Endothelial cell of umbilical vein (primary cell): ENCODE measurements at regions not wholly inside any gene's neighbourhood (a gene's known extent, or its start where the extent isn't known, plus 50 kb on each side); places are given as distances from the start of the nearest gene placed in this dataset.

Experiments used
- BruUV-seq: library from RNA; stranded (reverse); fragments of 400-500 nt; replicated peaks from 2 replicates; lab custom pipeline; 2021; lab: Mats Ljungman, UMichigan
- CTCF ChIA-PET: fragments of 300-600, 350-600 bp; sonication (Branson Sonifier 250); formaldehyde crosslinking; loops from one replicate; lab custom pipeline; 2021; ENCODE audit warnings: antibody characterized with exemption, inconsistent platforms; lab: Charles Lee
- POLR2A ChIA-PET: fragments of 300-600, 350-600 bp; sonication (Branson Sonifier 250); formaldehyde crosslinking; loops from one replicate; lab custom pipeline; 2021; ENCODE audit warnings: antibody characterized with exemption, inconsistent platforms; lab: Charles Lee
- DNase-seq: peaks from one replicate; pipeline ENCODE4 v3.0.0-alpha.2; 2011; ENCODE audit warnings: low read depth, low spot score
- FAIRE-seq: peaks from 2 replicates; lab custom pipeline; 2011; peaks lifted over from hg19 to GRCh38; lab: Jason Lieb, UNC
- H2AFZ ChIP-seq: 2 replicates; pipeline ENCODE4 v1.6.0; 2012; ENCODE audit warnings: low read depth, low read length, control low read depth, inconsistent platforms
- H3K27ac ChIP-seq: 2 replicates; pipeline ENCODE4 v1.5.1; 2011; ENCODE audit warnings: low read depth, mild to moderate bottlenecking, control low read depth, low read length, moderate library complexity; ENCODE audit not compliant: insufficient read depth
- H3K27me3 ChIP-seq, 2 experiments: 2 replicates each; pipeline versions ENCODE4 v1.6.0 to v1.6.1; 2011; ENCODE audit warnings: low read length in 2 of 2, mixed read lengths in 1 of 2; ENCODE audit not compliant: control insufficient read depth in 2 of 2, insufficient read depth in 2 of 2
- H3K36me3 ChIP-seq, 2 experiments: 2 replicates in 1 of 2; 3 replicates in 1 of 2; pipeline ENCODE4 v1.5.1; 2011; ENCODE audit warnings: low read length in 2 of 2, mild to moderate bottlenecking in 1 of 2, moderate library complexity in 1 of 2; ENCODE audit not compliant: control insufficient read depth in 2 of 2, insufficient read depth in 2 of 2; ENCODE audit errors: extremely low read depth in 1 of 2
- H3K4me1 ChIP-seq: 3 replicates; pipeline ENCODE4 v1.5.1; 2011; ENCODE audit warnings: mild to moderate bottlenecking, low read length; ENCODE audit not compliant: control insufficient read depth, insufficient read depth; ENCODE audit errors: extremely low read depth
- H3K4me2 ChIP-seq: 2 replicates; pipeline ENCODE4 v1.6.1; 2011; ENCODE audit warnings: low read length, control low read depth, mixed read lengths; ENCODE audit not compliant: insufficient read depth
- H3K4me3 ChIP-seq, 3 experiments: fragments of 200-600 bp in 1 of 3; sonication (generic), shearing (Covaris generic) in 1 of 3; replicated peaks in 1 of 3; 2 replicates each; pipeline ENCODE4 v1.5.1; 2011 to 2016; ENCODE audit warnings: control low read depth in 3 of 3, low read length in 3 of 3, mild to moderate bottlenecking in 2 of 3, inconsistent platforms in 1 of 3, low read depth in 1 of 3, moderate library complexity in 1 of 3; ENCODE audit not compliant: insufficient read depth in 1 of 3
- H3K79me2 ChIP-seq: 2 replicates; pipeline ENCODE4 v1.6.0; 2012; ENCODE audit warnings: low read length, inconsistent platforms; ENCODE audit not compliant: control insufficient read depth, insufficient read depth
- H3K9ac ChIP-seq: replicated peaks from 2 replicates; pipeline ENCODE3; 2011; ENCODE audit warnings: low read length, control low read depth; ENCODE audit not compliant: insufficient read depth; ENCODE audit errors: extremely low read depth
- H3K9me1 ChIP-seq: replicated peaks from 3 replicates; pipeline ENCODE4 v1.6.0; 2011; ENCODE audit warnings: mild to moderate bottlenecking, low read length; ENCODE audit not compliant: control insufficient read depth, insufficient read depth; ENCODE audit errors: extremely low read depth
- H3K9me3 ChIP-seq: replicated peaks from 2 replicates; pipeline ENCODE4 v1.5.1; 2012; ENCODE audit warnings: low read length, inconsistent platforms; ENCODE audit not compliant: control insufficient read depth, insufficient read depth
- H4K20me1 ChIP-seq: replicated peaks from 2 replicates; pipeline ENCODE3; 2011; ENCODE audit warnings: mild to moderate bottlenecking, low read length; ENCODE audit not compliant: control insufficient read depth, insufficient read depth; ENCODE audit errors: extremely low read depth
- CTCF ChIP-seq, 2 donors: IDR thresholded peaks; 1 replicate in 1 of 2; 2 replicates in 1 of 2; pipeline ENCODE4 v1.5.1; 2011; ENCODE audit warnings: low read length in 2 of 2, mild to moderate bottlenecking in 2 of 2, moderate library complexity in 2 of 2, control low read depth in 1 of 2, inconsistent platforms in 1 of 2, low read depth in 1 of 2; ENCODE audit not compliant: insufficient read depth in 1 of 2; ENCODE audit errors: extremely low read depth in 1 of 2
- EZH2 ChIP-seq: IDR thresholded peaks from 2 replicates; pipeline ENCODE4 v1.6.1; 2012; ENCODE audit warnings: borderline replicate concordance, low read depth, mild to moderate bottlenecking, moderate library complexity, low read length, inconsistent platforms; ENCODE audit not compliant: severe bottlenecking
- FOS ChIP-seq: IDR thresholded peaks from 2 replicates; pipeline ENCODE4 v1.6.1; 2011; ENCODE audit warnings: mild to moderate bottlenecking, low read length, moderate library complexity, borderline replicate concordance; ENCODE audit not compliant: insufficient read depth
- GATA2 ChIP-seq: IDR thresholded peaks from 2 replicates; pipeline ENCODE4 v1.7.0; 2011; ENCODE audit warnings: low read depth, mild to moderate bottlenecking, moderate library complexity, mixed read lengths, low read length; ENCODE audit not compliant: insufficient read length, insufficient read depth
- JUN ChIP-seq: IDR thresholded peaks from 2 replicates; pipeline ENCODE4 v1.6.1; 2011; ENCODE audit warnings: borderline replicate concordance, low read depth; ENCODE audit not compliant: insufficient read length, insufficient read depth
- MYC ChIP-seq: IDR thresholded peaks from one replicate; pipeline ENCODE4 v1.6.1; 2011; ENCODE audit warnings: mild to moderate bottlenecking, low read depth, low read length
- POLR2A ChIP-seq: IDR thresholded peaks from 2 replicates; pipeline ENCODE4 v1.6.1; 2012; ENCODE audit warnings: low read depth, mild to moderate bottlenecking, control low read depth, low read length
- POLR2AphosphoS5 ChIP-seq: IDR thresholded peaks from 2 replicates; pipeline ENCODE4 v1.6.1; 2012; ENCODE audit warnings: low read depth, mild to moderate bottlenecking, control low read depth, low read length, moderate library complexity; ENCODE audit not compliant: insufficient read depth
- dilution Hi-C: fragments of 300-500 bp; cut with MboI; formaldehyde crosslinking; loops from one replicate; pipeline ENCODE4 v1.15.0; 2019; ENCODE audit warnings: low sequenced_read_pairs; ENCODE audit not compliant: extremely low pct_ligation_motif_present
- intact Hi-C: fragments of 100-400 bp; cut with micrococcal nuclease; formaldehyde crosslinking; loops from one replicate; pipeline ENCODE4 v1.10.0; 2022
- TF ChIP-seq, protein P1 (sequence below): IDR thresholded peaks from 2 replicates; pipeline ENCODE4 v1.6.1; 2011; ENCODE audit not compliant: insufficient read depth, insufficient read length

- no peak overlapping the region for H3K9ac ChIP-seq
- no peaks in the 10 kb centered on the region for H4K20me1 ChIP-seq
- CTCF ChIA-PET: no interaction called here
- H2AFZ ChIP-seq: no peak overlapping the region
- H3K4me3 ChIP-seq: no peak overlapping the region
- dilution Hi-C loops (no loop called here), intact Hi-C loops (no loop called here)
- H3K36me3 ChIP-seq: no peaks in the 10 kb centered on the region
- BruUV-seq: no TSS peak
- POLR2A ChIA-PET: no interaction called here
- no peaks in the 10 kb centered on the region for H3K9me3 ChIP-seq
- H3K27ac ChIP-seq: no peak overlapping the region
- H3K79me2 ChIP-seq: no peaks in the 10 kb centered on the region
- H3K4me2 ChIP-seq: no peak overlapping the region
- no peaks in the 10 kb centered on the region for H3K4me1 ChIP-seq
- TF ChIP-seq, protein P1, sequence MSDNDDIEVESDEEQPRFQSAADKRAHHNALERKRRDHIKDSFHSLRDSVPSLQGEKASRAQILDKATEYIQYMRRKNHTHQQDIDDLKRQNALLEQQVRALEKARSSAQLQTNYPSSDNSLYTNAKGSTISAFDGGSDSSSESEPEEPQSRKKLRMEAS: no peak
- TF ChIP-seq CTCF (IDR thresholded peaks at IDR 0.05; ENCODE audit: extremely low read depth in 1 of 2, insufficient read depth in 1 of 2, low read depth in 1 of 2, low read length in 2 of 2) (no peak), FOS (no peak), JUN (no peak), POLR2A (no peak), POLR2AphosphoS5 (no peak)
- H3K9me1 ChIP-seq: no peaks in the 10 kb centered on the region
- peaks cover 2 to 6% of the 10 kb centered on the region in 2 experiments for H3K27me3 ChIP-seq
- DNase-seq: no peak
- no peak for FAIRE-seq
These were observed 103.9 kb upstream of the SLC24A5 start for GRCh38 chr15:48016865-48017264.

DNA sequence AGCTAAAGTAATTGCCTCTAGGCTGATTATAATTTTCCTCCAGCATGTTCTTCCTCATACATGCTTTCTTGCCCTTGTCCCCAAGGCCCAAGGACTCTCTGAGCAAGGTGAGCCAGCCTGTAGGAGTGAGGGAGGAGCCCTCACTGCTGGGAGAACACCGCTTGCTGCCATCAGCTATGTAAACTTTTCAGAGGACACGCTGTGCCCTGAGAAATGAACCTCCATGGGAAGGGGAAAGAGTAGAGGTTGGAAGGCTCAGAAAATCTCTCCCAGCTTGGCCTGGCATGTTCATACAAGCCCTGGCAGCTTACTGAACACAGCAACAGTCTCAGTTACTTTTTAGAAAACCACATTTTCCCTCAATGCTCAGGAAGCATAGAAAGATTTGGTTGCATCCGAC lies 103.0 kb upstream of the SLC24A5 start:
- Histone ChIP-seq H3K4me3 (no peak overlapping the region), H3K9me3 (no peaks in the 10 kb centered on the region), H4K20me1 (no peaks in the 10 kb centered on the region), H3K36me3 (no peaks in the 10 kb centered on the region), H3K27me3 (peaks cover 2 to 3% of the 10 kb centered on the region in 2 experiments), H3K4me1 (no peaks in the 10 kb centered on the region), H3K79me2 (no peaks in the 10 kb centered on the region), H3K4me2 (no peak overlapping the region), H2AFZ (no peak overlapping the region), H3K9ac (no peak overlapping the region), H3K27ac (no peak overlapping the region), H3K9me1 (no peaks in the 10 kb centered on the region)
- FAIRE-seq (no peak), DNase-seq (no peak)
- BruUV-seq: no TSS peak
- dilution Hi-C loops (no loop called here), intact Hi-C loops (no loop called here)
- no peak for TF ChIP-seq FOS
- no peak for TF ChIP-seq POLR2A
- TF ChIP-seq EZH2: no peak
- TF ChIP-seq JUN: no peak
- no peak for TF ChIP-seq POLR2AphosphoS5
- no peak for TF ChIP-seq CTCF (IDR thresholded peaks at IDR 0.05; ENCODE audit: extremely low read depth in 1 of 2, insufficient read depth in 1 of 2, low read depth in 1 of 2, low read length in 2 of 2)
- TF ChIP-seq, protein P1: no peak
- TF ChIP-seq MYC: no peak
- TF ChIP-seq GATA2: no peak
- ChIA-PET POLR2A (no interaction called here), CTCF (no interaction called here)
